CD4-positive, alpha-beta T cell treated with Interleukin-1 beta for 1 hour (primary cell): ENCODE measurements at regions not wholly inside any gene's neighbourhood (a gene's known extent, or its start where the extent isn't known, plus 50 kb on each side); places are given as distances from the start of the nearest gene placed in this dataset.

ENCODE experiments used
- DNase-seq, 2 donors: peaks; one replicate each; pipeline ENCODE4 v3.0.0-alpha.2; 2020 to 2022

DNA sequence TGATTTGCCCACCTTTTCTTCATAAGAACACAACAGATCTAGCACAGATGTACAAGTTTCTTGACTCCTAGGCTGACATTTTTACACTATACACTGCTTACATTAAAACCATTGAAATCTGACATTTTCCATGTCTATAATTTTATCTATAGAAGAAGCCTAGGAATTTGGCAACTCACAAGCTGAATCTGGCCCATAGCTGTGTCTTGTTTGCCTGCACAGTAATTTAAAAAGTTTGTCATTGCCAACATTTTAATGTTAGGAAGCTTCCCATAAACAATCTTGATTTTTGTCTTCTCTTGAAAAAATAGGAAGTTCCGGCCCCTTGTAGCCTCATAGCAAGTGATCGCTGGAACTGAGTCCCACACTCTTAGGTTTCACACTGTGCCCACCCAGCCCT lies 394.6 kb upstream of the AZI2 start:
- DNase-seq = no peak

DNA sequence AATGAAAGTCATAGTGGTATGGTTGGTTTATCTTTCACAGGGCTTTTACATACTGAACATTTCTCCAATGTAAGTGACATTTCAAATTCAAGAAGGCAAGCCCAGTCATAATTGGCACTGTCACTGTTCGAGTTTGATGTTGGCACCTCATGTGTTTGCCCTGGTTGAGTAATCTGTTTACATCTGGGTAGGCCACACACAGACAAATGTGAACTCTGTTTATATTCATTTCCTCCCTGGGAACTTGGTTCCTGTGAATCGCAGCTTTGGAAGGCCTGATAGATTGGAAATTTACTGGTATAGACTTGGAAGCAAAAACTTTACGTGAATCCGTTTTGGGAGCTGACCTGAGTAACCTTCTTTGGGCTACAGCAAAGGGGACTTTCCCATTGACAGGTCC lies 395.2 kb upstream of the AZI2 start:
- no peak for DNase-seq

DNA sequence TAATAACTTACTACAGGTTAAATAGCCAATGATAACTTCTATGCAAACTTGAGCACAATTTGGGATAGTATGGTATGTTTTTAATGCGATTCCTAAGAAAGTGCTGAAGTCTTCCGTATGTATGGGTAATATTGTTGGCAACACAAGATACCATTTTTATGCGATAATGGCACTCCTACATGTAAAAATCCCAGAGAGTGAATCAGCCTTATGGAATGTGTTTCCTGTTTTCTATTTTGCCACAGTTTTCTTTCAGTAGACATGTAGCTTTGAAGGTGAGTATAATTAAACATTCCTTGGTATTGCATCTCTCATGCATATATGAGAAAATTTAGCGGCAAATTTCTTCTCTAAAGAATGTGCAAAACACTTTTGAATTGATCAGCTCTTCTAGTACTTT lies 396.8 kb upstream of the AZI2 start:
- no peak for DNase-seq

DNA sequence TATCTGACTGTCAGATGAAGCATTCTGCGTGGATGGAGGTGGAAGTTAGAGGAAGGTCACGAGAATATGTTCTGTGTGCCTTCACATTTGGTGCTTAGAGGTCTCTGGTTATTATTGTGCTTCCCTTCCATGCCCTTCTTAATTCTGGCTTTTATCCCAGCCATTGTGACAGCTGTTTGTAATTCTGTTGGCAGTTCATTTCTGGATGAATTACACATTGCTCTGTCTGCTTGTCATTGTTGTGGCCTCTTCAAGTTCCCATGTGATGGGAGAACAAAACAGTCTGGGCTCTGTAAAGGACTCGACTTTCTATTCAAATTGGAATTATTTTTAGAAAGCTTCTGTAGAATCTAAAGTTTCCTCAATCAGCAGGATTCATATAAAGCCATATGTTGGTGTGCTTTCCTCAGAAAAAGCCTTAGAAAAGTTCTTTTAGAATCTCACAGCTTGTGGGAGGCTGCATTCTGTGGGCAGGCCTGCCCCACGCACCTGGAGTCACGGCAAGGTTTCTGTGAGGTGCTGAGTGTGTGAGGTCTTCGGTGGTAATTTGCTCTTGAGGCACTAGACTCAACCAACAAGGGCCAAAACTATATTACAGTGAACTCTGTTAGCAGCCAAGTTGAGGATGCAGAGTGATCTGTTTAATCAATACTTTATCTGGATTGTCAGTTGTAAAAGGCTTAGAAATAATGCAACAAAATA lies 397.4 kb upstream of the AZI2 start:
- DNase-seq = no peak

DNA sequence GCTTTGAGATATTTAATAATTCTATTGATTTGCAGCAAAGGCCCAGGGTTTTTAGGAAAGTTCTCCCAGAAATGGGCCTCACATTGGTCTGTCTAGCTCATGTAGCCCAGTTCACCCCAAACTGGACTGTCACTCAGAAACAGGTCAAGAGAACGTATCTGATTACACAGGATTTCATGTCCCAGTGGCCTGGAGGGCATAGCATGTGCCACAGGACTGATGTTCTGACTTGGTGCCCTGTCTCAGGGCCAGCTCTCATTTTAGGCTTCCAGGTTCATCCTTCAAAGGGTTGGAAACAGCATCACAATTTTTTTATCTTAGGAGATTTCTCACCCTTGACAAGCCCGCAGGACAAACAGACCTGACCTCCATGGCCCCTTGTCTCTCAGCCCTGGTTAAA lies 398.4 kb upstream of the AZI2 start:
- DNase-seq = no peak

DNA sequence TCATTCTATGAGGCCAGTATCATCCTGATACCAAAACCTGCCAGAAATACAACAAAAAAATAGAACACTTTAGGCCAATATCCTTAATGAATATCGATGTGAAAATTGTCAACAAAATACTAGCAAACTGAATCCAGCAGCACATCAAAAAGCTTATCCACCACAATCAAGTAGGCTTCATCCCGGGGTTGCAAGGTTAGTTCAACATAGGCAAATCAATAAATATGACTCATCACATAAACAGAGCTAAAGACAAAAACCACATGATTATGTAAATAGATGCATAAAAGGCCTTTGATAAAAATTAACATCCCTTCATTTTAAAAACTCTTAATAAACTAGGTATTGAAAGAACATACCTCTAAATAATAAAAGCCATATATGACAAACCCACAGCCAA lies 403.2 kb upstream of the AZI2 start:
- no peak for DNase-seq

DNA sequence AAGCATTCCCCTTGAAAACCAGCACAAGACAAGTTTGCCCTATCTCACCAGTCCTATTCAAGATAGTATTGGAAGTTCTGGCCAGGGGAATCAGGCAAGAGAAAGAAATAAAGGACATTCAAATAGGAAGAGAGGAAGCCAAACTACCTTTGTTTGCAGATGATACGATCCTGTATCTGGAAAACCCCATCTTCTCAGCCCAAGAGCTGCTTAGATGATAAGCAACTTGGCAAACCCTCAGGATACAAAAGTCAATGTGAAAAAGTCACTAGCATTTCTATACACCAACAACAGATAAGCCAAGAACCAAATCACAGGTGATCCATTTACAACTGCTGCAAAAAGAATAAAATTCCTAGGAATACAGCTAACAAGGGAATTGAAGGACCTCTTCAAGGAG lies 403.7 kb upstream of the AZI2 start:
- no peak for DNase-seq

DNA sequence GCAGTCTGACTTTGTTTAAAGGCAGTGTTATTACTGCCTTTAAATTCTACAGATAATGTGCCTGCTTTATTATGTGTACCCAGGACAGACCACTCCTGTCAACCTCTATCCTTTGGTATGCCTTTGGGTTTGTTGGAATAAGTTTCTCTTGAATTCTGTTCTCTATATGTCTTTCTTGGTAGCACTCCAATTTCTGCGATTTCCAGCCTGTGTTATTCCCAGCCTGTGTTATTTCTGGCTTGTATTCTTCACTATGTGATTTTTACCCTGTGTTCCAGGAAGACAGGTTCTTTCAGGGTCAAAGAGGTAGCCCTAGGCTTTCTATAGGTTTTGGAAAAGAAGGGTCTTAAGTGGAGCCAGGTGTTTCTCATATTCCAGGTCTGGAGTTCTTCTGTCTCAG lies 407.4 kb upstream of the AZI2 start:
- no peak for DNase-seq

DNA sequence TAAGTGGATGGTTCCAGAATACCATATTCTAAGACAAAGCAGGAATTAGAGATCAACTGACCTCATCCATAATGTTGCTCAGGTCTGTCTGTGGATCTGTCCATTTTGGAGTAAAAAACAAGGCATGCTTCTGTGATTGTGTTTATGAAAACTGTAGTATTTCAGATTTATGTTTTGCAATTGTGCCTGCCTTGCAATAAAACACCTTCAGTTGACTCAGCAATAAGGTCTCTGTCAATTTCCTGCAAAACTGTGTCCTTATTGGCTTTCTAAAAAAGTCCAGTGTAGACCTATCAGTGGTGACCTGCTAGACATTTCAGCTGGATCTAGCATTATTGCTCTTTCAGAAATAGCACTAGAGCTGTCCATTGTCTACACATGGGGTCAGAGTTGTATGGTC lies 409.5 kb upstream of the AZI2 start:
- DNase-seq = no peak

DNA sequence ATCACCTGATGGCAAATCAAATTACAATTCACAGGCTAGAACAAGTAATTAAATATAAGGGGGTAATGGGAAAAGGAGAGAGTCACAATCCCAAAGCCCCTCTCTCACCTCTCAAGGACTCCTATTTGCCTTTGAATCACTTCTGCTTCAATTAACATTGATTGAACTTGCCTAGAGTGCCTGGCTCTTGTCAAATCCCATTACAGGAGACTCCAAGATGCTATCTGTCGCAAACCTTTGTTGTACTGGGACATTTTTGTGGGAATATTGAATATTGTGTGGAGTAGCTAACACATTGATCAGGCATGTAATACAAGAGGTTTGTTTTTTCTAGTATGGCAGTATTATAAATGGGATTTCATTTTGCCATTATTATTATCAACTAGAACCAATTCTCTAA lies 412.8 kb upstream of the AZI2 start:
- no peak for DNase-seq

DNA sequence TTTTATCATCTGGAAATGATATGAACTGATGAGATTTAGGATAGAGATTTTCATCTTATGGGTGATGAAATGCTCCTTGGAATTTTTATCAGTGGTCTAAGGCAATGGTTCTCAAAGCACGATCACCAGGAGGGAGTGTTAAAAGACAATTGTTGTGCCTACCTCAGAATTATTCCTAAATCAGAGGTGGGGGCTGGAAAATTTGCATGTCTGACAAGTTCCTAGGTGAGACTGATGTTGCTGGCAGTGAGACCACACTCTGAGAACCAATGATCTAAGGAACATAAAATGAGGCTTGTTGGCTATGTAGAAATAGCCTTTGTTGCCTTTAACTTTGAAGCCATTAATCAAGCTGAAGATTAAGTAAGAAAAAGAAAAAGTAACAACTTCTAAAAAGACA lies 416.6 kb upstream of the AZI2 start:
- DNase-seq = no peak

DNA sequence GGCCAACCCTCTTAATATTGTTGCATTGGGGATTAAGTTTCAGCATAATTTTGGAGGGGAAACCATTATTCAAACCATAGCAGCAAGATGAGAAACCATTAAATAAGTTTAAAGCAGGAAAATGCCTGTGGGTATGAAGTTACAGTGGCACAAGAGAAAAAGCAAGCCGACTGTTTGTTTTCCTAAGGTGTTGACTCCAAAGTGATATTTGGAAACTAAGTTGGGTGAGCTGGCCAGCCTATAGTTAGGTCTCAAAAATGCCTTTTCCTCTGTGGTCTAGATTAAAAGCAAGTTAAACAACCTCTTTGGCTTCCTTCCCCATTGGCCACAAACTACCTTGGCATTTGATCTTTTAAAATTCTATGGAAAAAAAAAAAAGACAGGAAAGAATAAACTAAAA lies 419.8 kb upstream of the AZI2 start:
- no peak for DNase-seq

DNA sequence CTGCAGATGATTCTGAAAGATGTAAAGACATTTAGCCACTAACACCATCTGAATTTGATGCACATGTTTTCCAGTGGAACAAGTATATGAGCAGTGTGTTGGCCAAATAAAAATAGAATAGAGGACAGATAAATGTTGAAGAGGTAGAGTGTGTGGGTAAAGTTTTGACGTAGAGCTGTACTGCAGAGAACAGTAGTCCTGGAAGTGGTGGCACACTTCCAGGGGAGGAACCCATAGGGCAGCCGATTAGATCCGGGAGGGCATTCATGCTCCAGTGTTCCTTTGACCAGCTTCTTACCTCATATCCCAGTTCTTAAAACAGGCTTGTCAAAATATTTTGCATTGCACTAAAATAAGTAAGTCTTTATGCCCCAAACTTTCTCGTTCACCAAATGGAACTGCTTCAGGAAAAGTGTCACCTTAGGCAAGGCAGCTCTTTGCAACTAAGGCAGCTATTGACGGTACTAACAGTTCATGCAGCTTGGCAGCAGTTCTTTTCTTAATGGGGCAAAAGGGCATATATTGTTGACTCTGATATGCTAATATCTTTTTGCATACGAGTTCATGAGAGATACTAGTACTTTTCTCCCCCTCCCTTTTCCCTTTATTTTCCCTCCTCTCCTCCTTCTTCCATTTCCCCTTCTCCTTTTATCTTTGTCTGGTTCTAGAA lies 429.3 kb upstream of the AZI2 start:
- DNase-seq = no peak

DNA sequence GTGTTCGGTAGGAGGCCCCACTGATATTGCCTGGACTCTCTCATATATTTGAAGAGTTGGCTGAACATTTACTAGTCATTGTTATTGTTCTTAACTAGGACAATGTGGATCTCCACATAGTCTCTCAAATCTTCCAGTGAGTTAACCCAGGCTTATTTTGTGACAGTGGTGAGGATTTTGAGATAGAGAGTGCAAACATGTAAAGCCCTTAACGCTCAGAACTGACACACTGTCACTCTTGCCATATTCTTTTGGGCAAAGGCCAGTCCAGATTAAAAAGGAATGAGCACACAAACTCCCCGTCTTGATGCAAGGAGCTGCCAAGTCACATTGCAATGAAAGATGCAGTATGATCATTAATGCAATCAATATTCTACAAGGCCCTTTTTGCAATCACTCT lies 431.9 kb upstream of the AZI2 start:
- no peak for DNase-seq

DNA sequence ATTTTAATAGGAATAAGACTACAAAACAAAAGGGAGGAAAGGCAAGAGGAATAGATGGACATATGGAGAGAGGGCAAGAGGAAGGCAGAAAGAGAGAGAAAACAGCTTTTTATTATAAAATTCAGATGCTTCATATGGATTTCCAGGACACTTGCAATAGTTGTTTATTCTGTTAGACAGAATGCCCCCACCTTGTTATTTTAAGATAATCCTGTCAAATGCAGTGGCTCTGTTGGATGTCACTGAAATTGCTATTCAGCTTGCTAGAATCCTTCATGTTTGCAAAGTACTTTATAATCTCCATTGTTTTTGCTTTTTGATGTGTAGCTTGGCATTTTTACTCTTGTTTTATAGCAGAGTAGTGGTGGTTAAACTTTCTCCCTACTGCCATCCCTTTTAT lies 432.4 kb upstream of the AZI2 start:
- DNase-seq = no peak

DNA sequence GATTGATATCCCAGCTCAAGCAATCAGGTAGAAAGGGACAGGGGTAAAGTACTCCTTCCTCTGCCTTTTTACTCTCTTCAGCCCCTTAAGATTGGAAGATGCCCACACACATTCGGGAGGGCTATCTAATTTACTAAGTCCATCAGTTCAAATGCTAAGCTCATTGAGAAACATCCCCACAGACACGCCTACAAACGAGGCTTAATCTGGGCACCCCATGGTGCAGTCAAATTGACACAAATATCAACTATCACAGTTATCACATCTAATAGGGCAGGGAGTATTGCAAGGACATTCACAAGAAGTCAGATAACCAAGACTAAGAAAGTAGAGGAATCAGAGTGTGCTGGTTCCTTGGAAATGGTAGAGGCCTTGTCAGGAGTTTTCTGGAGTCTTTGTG lies 437.8 kb upstream of the AZI2 start:
- DNase-seq = no peak

DNA sequence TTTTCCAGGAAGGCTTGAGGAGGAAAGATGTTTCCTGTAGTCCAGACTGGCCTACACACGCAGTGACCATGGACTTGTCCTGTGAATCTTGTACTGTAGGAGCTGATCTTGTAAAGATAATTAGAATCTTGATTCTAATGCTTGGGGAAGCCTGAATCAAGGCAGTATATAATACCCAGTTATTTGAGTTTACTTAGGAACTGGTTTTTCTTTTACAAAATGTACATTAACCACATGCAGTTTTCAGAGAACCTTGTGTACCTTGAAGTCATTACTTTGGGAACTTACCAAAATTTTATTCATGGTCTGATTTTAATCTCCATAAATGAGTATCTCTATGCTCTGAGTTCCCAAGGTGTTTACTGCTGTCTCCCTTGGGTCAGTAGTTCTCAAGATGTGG lies 439.9 kb upstream of the AZI2 start:
- no peak for DNase-seq

DNA sequence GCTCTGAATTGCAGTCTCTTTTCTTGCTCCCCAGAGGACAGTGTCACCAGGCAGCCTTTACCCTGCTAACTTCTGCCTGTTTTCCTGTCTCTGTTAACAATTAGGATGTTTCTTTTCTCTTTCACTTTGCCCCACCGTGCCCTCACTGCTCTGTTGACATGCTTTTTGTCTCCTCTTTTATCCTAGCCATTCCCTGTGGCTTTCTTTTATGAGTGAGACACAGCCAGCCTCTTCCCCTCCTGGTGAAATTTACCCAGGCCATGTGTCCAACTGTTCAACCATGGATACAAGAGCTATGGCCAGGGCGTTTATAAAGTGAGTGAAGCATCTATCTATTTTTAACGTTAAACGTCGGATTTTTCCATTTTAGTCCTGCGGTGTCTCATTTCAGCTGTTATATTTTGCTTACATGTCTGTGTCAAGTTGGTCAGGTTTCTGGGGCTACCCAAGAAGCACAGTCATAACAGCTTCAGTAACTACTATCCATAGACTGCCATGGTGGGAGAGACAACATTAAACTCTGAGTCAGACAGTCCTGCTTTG lies 443.2 kb upstream of the AZI2 start:
- no peak for DNase-seq

DNA sequence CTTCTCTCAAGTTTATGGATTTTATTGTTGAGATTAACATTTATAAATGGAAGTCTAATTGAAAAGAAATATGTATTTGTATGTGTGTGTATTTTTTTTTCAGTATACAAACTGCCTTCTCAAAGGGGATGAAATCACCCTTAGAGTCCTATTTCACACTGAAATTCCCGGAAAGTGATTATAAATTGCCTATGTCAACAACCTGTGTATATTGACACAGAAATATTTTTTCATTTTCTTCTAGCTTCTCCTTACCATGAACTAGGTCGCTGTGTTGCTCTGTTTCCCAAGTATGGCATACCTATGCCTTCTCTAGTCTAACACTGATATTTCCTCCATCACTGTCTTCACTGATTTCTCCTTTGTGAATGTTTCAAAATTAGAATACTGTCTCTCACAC lies 444.0 kb upstream of the AZI2 start:
- no peak for DNase-seq

DNA sequence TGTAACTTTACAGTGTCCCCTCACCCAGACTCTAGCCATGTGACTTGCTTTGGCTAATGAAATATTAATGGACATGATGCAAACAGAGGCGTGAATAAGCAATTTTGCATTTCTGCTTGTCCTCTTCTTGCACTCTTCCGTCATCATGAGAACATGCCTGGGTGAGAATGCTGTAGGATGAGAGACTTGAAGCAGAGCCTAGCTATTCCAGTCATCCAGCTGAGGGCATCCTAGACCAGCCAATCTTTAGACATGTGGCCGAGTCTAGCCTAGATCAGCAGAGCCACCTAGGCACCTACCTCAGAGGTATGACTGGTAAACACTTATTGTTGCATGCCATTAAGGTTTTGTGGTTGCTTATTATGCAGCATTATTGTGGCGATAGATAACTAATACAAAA lies 450.5 kb upstream of the AZI2 start:
- DNase-seq = no peak

DNA sequence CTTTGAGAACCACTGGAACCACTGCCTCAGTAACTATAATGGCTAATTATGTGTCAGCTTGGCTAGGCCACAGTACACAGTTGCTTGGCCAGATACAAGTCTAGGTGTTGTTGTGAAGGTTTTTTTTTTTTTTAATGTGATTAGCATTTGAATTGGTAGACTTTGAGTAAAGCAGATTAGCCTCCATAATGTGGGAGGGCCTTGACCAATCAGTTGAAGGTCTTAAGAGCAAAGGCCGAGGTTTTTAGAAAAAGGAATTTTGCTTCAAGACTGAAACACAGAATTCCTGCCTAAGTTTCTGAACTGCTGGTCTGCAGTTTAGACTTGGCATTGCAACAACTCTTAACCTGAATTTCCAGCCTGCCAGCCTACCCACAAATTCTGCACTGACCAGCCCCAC lies 451.6 kb upstream of the AZI2 start:
- DNase-seq = no peak

DNA sequence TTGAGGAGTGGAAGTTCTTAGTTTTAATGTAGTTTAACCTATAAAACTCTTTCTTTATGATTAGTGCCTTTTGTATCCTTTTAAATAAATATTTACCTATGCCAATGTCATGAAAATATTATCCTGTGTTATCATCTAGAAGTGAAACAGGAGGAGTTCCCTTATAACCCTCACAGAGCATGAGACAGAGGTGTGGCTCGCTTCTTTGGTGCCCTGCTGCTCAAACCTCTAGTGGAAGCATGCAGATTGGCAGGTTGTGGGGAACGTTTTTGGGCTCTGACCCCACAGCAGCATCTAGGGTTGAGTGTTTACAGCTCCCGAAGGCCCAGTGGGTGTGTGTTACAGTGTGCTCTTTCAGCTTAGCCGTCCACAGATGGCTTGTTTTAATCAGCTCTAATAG lies 459.4 kb upstream of the AZI2 start:
- DNase-seq = no peak

DNA sequence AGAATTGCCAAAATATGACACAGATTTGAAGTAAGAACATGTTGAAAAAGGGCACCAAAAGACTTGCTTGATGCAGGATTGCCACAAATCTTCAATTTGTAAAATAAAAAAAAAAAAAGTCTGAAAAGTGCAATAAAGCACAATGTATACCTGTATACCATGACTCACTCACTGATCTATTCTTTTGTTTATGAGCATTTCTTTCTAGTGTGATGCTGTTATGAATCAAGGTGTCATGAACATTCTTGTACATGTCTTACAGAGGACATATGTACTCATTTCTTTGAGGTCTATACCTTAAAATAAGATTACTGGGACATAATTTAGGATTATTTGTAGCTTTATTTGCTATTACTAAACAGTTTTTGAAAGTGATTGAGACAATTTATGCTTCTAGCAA lies 464.9 kb upstream of the RBMS3 start:
- no peak for DNase-seq

DNA sequence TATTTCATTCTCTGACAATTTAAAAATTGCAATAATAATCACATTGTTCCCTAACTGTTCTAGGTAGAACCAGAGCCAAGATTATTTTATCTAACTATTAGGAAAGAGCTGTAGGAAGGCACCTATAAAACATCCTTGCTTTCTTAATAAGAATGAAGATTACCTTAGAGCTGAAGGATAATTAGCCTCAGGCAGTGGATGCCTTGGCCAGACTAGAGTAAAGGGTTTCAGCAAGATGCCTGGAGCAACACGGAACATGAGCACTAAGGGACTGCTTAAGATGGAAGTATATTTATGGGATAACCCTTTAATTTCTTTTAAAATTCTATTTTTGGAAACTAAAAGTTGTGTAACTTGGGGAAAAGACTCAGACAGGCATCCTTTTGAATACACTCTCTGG lies 456.6 kb upstream of the RBMS3 start:
- no peak for DNase-seq

DNA sequence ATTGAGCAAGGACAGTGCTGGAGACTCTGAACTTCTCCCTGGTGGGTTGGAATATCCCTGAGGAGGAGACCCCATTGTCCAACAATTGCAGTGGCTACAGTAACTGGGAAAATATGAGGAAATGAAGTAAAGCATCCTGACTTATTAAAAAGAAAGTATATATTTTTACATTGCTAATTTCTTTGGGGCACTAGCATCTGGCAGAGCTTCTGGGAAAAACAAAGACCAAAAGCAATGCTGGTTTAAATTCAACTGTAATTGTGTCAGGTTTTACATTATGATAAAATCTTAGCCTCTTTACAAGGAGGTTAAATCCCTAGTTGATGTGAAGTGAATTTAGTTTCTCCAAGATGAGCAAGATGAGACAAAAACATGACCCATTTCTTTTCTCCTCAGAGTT lies 454.0 kb upstream of the RBMS3 start:
- DNase-seq = no peak
